ENCODE measurements at regions not wholly inside any gene's neighbourhood (a gene's known extent, or its start where the extent isn't known, plus 50 kb on each side); places are given as distances from the start of the nearest gene placed in this dataset.
A peak's percentile ranks its signal among the peaks of the same experiment; 100 is the strongest.
"Not testable (repeated sequence)": the region's sequence is repeated elsewhere in the genome, so short reads cannot be mapped to it uniquely, and the experiment has no call there.

- no peak for TF ChIP-seq CTCF (IDR thresholded peaks at IDR 0.05; ENCODE audit: extremely low read depth, low read depth, low read length)
- Histone ChIP-seq H3K27ac (ENCODE audit: low read depth, low read length) (no peak overlapping the region), H3K36me3 (ENCODE audit: insufficient read depth, low read length) (no peaks in the 10 kb centered on the region), H2AFZ (ENCODE audit: low read length) (no peak overlapping the region), H3K4me2 (ENCODE audit: insufficient read depth, low read length) (no peak overlapping the region), H4K20me1 (ENCODE audit: insufficient read depth, low read length) (no peaks in the 10 kb centered on the region), H3K4me1 (ENCODE audit: insufficient read depth, low read length) (peaks cover 14% of the 10 kb centered on the region), H3K79me2 (ENCODE audit: insufficient read depth, low read length) (no peaks in the 10 kb centered on the region), H3K9me3 (ENCODE audit: low read depth, low read length) (no peaks in the 10 kb centered on the region), H3K4me3 (ENCODE audit: insufficient read depth, low read length) (no peak overlapping the region), H3K27me3 (ENCODE audit: insufficient read depth, low read length) (no peaks in the 10 kb centered on the region)
- DNase-seq (ENCODE audit: insufficient read length, low spot score, missing footprints) = no peak
Observed at GRCh38 chr5:77864997-77865396, 88.9 kb upstream of the TBCA start.

GRCh38 chr5:77863181-77863580 is 87.0 kb upstream of the TBCA start:
- Histone ChIP-seq H4K20me1 (ENCODE audit: insufficient read depth, low read length) (no peaks in the 10 kb centered on the region), H2AFZ (ENCODE audit: low read length) (no peak overlapping the region), H3K27ac (ENCODE audit: low read depth, low read length) (no peak overlapping the region), H3K4me3 (ENCODE audit: insufficient read depth, low read length) (no peak overlapping the region), H3K9me3 (ENCODE audit: low read depth, low read length) (no peaks in the 10 kb centered on the region), H3K4me1 (ENCODE audit: insufficient read depth, low read length) (peaks cover 15% of the 10 kb centered on the region), H3K79me2 (ENCODE audit: insufficient read depth, low read length) (no peaks in the 10 kb centered on the region), H3K36me3 (ENCODE audit: insufficient read depth, low read length) (no peaks in the 10 kb centered on the region), H3K4me2 (ENCODE audit: insufficient read depth, low read length) (no peak overlapping the region), H3K27me3 (ENCODE audit: insufficient read depth, low read length) (no peaks in the 10 kb centered on the region)
- peak; percentile 85 for DNase-seq (ENCODE audit: insufficient read length, low spot score, missing footprints)
- TF ChIP-seq CTCF (IDR thresholded peaks at IDR 0.05; ENCODE audit: extremely low read depth, low read depth, low read length) = no peak

GRCh38 chr5:77861576-77861975 is 85.4 kb upstream of the TBCA start:
- H3K9me3 ChIP-seq (ENCODE audit: low read depth, low read length) = no peaks in the 10 kb centered on the region
- H3K4me3 ChIP-seq (ENCODE audit: insufficient read depth, low read length) = no peak overlapping the region
- peaks cover 4% of the 10 kb centered on the region for H3K4me1 ChIP-seq (ENCODE audit: insufficient read depth, low read length)
- TF ChIP-seq CTCF (IDR thresholded peaks at IDR 0.05; ENCODE audit: extremely low read depth, low read depth, low read length) = no peak
- H2AFZ ChIP-seq (ENCODE audit: low read length) = no peak overlapping the region
- no peaks in the 10 kb centered on the region for H3K36me3 ChIP-seq (ENCODE audit: insufficient read depth, low read length)
- H3K79me2 ChIP-seq (ENCODE audit: insufficient read depth, low read length) = no peaks in the 10 kb centered on the region
- H3K27ac ChIP-seq (ENCODE audit: low read depth, low read length) = no peak overlapping the region
- H4K20me1 ChIP-seq (ENCODE audit: insufficient read depth, low read length) = no peaks in the 10 kb centered on the region
- no peak overlapping the region for H3K4me2 ChIP-seq (ENCODE audit: insufficient read depth, low read length)
- no peaks in the 10 kb centered on the region for H3K27me3 ChIP-seq (ENCODE audit: insufficient read depth, low read length)
- no peak for DNase-seq (ENCODE audit: insufficient read length, low spot score, missing footprints)

- no peaks in the 10 kb centered on the region for H3K36me3 ChIP-seq (ENCODE audit: insufficient read depth, low read length)
- no peak overlapping the region for H3K4me2 ChIP-seq (ENCODE audit: insufficient read depth, low read length)
- no peak overlapping the region for H2AFZ ChIP-seq (ENCODE audit: low read length)
- H3K79me2 ChIP-seq (ENCODE audit: insufficient read depth, low read length) = no peaks in the 10 kb centered on the region
- DNase-seq (ENCODE audit: insufficient read length, low spot score, missing footprints) = no peak
- no peak for TF ChIP-seq CTCF (IDR thresholded peaks at IDR 0.05; ENCODE audit: extremely low read depth, low read depth, low read length)
- H3K9me3 ChIP-seq (ENCODE audit: low read depth, low read length) = no peaks in the 10 kb centered on the region
- H3K4me1 ChIP-seq (ENCODE audit: insufficient read depth, low read length) = peaks cover 4% of the 10 kb centered on the region
- H3K27ac ChIP-seq (ENCODE audit: low read depth, low read length) = no peak overlapping the region
- peaks cover 2% of the 10 kb centered on the region for H3K27me3 ChIP-seq (ENCODE audit: insufficient read depth, low read length)
- no peaks in the 10 kb centered on the region for H4K20me1 ChIP-seq (ENCODE audit: insufficient read depth, low read length)
- no peak overlapping the region for H3K4me3 ChIP-seq (ENCODE audit: insufficient read depth, low read length)
Observed at GRCh38 chr5:77859306-77859705, 83.2 kb upstream of the TBCA start.

- H2AFZ ChIP-seq (ENCODE audit: low read length); H3K4me3 ChIP-seq (ENCODE audit: insufficient read depth, low read length): not testable (repeated sequence)
Observed at GRCh38 chr5:77858678-77859077, 82.5 kb upstream of the TBCA start.

More at GRCh38 chr5:77858678-77859077, 82.5 kb upstream of the TBCA start:
- not testable (repeated sequence) for H3K79me2 ChIP-seq (ENCODE audit: insufficient read depth, low read length); H3K27me3 ChIP-seq (ENCODE audit: insufficient read depth, low read length); DNase-seq (ENCODE audit: insufficient read length, low spot score, missing footprints); H3K36me3 ChIP-seq (ENCODE audit: insufficient read depth, low read length); H4K20me1 ChIP-seq (ENCODE audit: insufficient read depth, low read length); H3K9me3 ChIP-seq (ENCODE audit: low read depth, low read length); H3K4me1 ChIP-seq (ENCODE audit: insufficient read depth, low read length); H3K4me2 ChIP-seq (ENCODE audit: insufficient read depth, low read length); H3K27ac ChIP-seq (ENCODE audit: low read depth, low read length)
